H9 (cell line): ENCODE measurements at regions not wholly inside any gene's neighbourhood (a gene's known extent, or its start where the extent isn't known, plus 50 kb on each side); places are given as distances from the start of the nearest gene placed in this dataset.

Experiments
- DNase-seq: peaks from one replicate; pipeline ENCODE4 v3.0.0-alpha.2; 2017
- H2AFZ ChIP-seq: one replicate; pipeline ENCODE4 v1.6.1; 2013; ENCODE audit warnings: mild to moderate bottlenecking, low read length, control low read depth, moderate library complexity
- H2AK5ac ChIP-seq: 2 replicates; pipeline ENCODE4 v1.6.1; 2013; ENCODE audit warnings: low read length, control low read depth, mixed read lengths; ENCODE audit not compliant: insufficient read length
- H2BK120ac ChIP-seq: one replicate; pipeline ENCODE4 v1.6.1; 2013; ENCODE audit warnings: low read depth, mild to moderate bottlenecking, low read length, control low read depth, inconsistent platforms; ENCODE audit not compliant: poor library complexity, severe bottlenecking
- H2BK12ac ChIP-seq: 2 replicates; pipeline ENCODE4 v1.6.1; 2013; ENCODE audit warnings: low read length, control low read depth, mixed read lengths, low read depth; ENCODE audit not compliant: insufficient read length
- H2BK15ac ChIP-seq: 2 replicates; pipeline ENCODE4 v1.6.1; 2013; ENCODE audit warnings: low read depth, low read length, control low read depth
- H2BK20ac ChIP-seq: one replicate; pipeline ENCODE4 v1.6.1; 2013; ENCODE audit warnings: low read depth, mild to moderate bottlenecking, low read length, control low read depth, inconsistent platforms; ENCODE audit not compliant: poor library complexity, severe bottlenecking
- H2BK5ac ChIP-seq: 2 replicates; pipeline ENCODE4 v1.6.1; 2013; ENCODE audit warnings: low read length, control low read depth, mixed read lengths; ENCODE audit not compliant: insufficient read length
- H3K14ac ChIP-seq: 2 replicates; pipeline ENCODE4 v1.6.1; 2013; ENCODE audit warnings: low read length, control low read depth; ENCODE audit not compliant: insufficient read depth
- H3K18ac ChIP-seq: 2 replicates; pipeline ENCODE4 v1.6.1; 2013; ENCODE audit warnings: low read depth, mild to moderate bottlenecking, mixed read lengths, low read length, control low read depth; ENCODE audit not compliant: insufficient read length
- H3K23ac ChIP-seq: 2 replicates; pipeline ENCODE4 v1.6.1; 2013; ENCODE audit warnings: low read length, control low read depth, mixed read lengths, low read depth; ENCODE audit not compliant: insufficient read length
- H3K23me2 ChIP-seq: 2 replicates; pipeline ENCODE4 v1.6.1; 2013; ENCODE audit warnings: low read depth, mild to moderate bottlenecking, mixed read lengths, low read length, control low read depth; ENCODE audit not compliant: insufficient read length, poor library complexity, severe bottlenecking
- H3K27ac ChIP-seq: 2 replicates; pipeline ENCODE4 v1.5.1; 2013; ENCODE audit warnings: low read length, control low read depth, mixed read lengths, low read depth; ENCODE audit not compliant: insufficient read length
- H3K27me3 ChIP-seq: 2 replicates; pipeline ENCODE4 v1.6.1; 2013; ENCODE audit warnings: low read length, control low read depth, inconsistent platforms; ENCODE audit not compliant: insufficient read depth
- H3K4ac ChIP-seq: 2 replicates; pipeline ENCODE4 v1.6.1; 2013; ENCODE audit warnings: low read depth, mild to moderate bottlenecking, control low read depth, inconsistent platforms, low read length, moderate library complexity
- H3K4me1 ChIP-seq: 2 replicates; pipeline ENCODE4 v1.6.1; 2013; ENCODE audit warnings: low read length, control low read depth, inconsistent platforms; ENCODE audit not compliant: insufficient read depth
- H3K4me2 ChIP-seq: 2 replicates; pipeline ENCODE4 v1.6.1; 2013; ENCODE audit warnings: low read length, control low read depth, mixed read lengths; ENCODE audit not compliant: insufficient read length, insufficient read depth
- H3K56ac ChIP-seq: 2 replicates; pipeline ENCODE4 v1.6.1; 2013; ENCODE audit warnings: low read depth, mild to moderate bottlenecking, mixed read lengths, low read length, control low read depth; ENCODE audit not compliant: insufficient read length
- H3K79me1 ChIP-seq: 2 replicates; pipeline ENCODE4 v1.6.1; 2013; ENCODE audit warnings: low read depth, mild to moderate bottlenecking, moderate library complexity, low read length, control low read depth, inconsistent platforms; ENCODE audit not compliant: insufficient read depth, poor library complexity, severe bottlenecking
- H3K79me2 ChIP-seq: 2 replicates; pipeline ENCODE4 v1.6.1; 2013; ENCODE audit warnings: low read length, control low read depth, inconsistent platforms; ENCODE audit not compliant: insufficient read depth
- H3K9ac ChIP-seq: 2 replicates; pipeline ENCODE4 v1.6.1; 2013; ENCODE audit warnings: low read length, control low read depth, mixed read lengths; ENCODE audit not compliant: insufficient read length; ENCODE audit errors: extremely low read depth
- H3K9me3 ChIP-seq: one replicate; pipeline ENCODE4 v1.6.1; 2013; ENCODE audit warnings: low read depth, low read length, inconsistent platforms; ENCODE audit not compliant: control insufficient read depth
- H3T11ph ChIP-seq: one replicate; pipeline ENCODE4 v1.6.1; 2013; ENCODE audit warnings: mild to moderate bottlenecking, low read length, control low read depth, inconsistent platforms
- H4K20me1 ChIP-seq: one replicate; pipeline ENCODE4 v1.6.1; 2013; ENCODE audit not compliant: control insufficient read depth, insufficient read length, insufficient read depth
- H4K5ac ChIP-seq: 2 replicates; pipeline ENCODE4 v1.6.1; 2013; ENCODE audit warnings: low read depth, mild to moderate bottlenecking, mixed read lengths, low read length, control low read depth; ENCODE audit not compliant: insufficient read length
- H4K8ac ChIP-seq: replicated peaks from 2 replicates; pipeline ENCODE4 v1.6.1; 2013; ENCODE audit warnings: low read length, control low read depth, mixed read lengths, low read depth; ENCODE audit not compliant: insufficient read length
- H4K91ac ChIP-seq: 2 replicates; pipeline ENCODE4 v1.6.1; 2013; ENCODE audit warnings: low read depth, mild to moderate bottlenecking, moderate library complexity, mixed read lengths, low read length, control low read depth; ENCODE audit not compliant: insufficient read length
- H3K27ac Mint-ChIP-seq, 3 experiments: 2 replicates in 2 of 3; 3 replicates in 1 of 3; pipeline ENCODE4 v1.8.0; 2020 to 2021; ENCODE audit warnings: mixed read lengths in 3 of 3, mild to moderate bottlenecking in 1 of 3, moderate library complexity in 1 of 3
- H3K27me3 Mint-ChIP-seq: 2 replicates; pipeline ENCODE4 v1.8.0; 2021; ENCODE audit warnings: low read depth, mild to moderate bottlenecking, moderate library complexity, mixed read lengths
- H3K36me3 Mint-ChIP-seq, 3 experiments: 2 replicates in 2 of 3; 3 replicates in 1 of 3; pipeline ENCODE4 v1.8.0; 2020 to 2021; ENCODE audit warnings: low read depth in 3 of 3, mixed read lengths in 3 of 3; ENCODE audit not compliant: insufficient read depth in 1 of 3
- H3K4me1 Mint-ChIP-seq, 2 experiments: 2 replicates each; pipeline ENCODE4 v1.8.0; 2020; ENCODE audit warnings: mixed read lengths in 2 of 2
- H3K4me3 Mint-ChIP-seq, 2 experiments: 2 replicates in 1 of 2; 3 replicates in 1 of 2; pipeline ENCODE4 v1.8.0; 2020 to 2021; ENCODE audit warnings: mild to moderate bottlenecking in 2 of 2, mixed read lengths in 2 of 2, moderate library complexity in 1 of 2
- H3K9me3 Mint-ChIP-seq, 2 experiments: 2 replicates in 1 of 2; 3 replicates in 1 of 2; pipeline ENCODE4 v1.8.0; 2020; ENCODE audit warnings: mild to moderate bottlenecking in 2 of 2, mixed read lengths in 2 of 2, moderate library complexity in 1 of 2
- WGBS: extraction: QIAGEN DNeasy Blood & Tissue Kit; methylation state at CpG from one replicate; pipeline ENCODE4 v1.1.7; 2013; ENCODE audit warnings: missing lambda C conversion rate, low lambda C conversion rate, mixed read lengths; ENCODE audit not compliant: insufficient read length; ENCODE audit errors: extremely low coverage; 5-methylcytosine and 5-hydroxymethylcytosine counted together
- TF ChIP-seq, protein P1 (sequence below): fragments of 200-600 bp; sonication (generic); conservative IDR thresholded peaks from 3 replicates; pipeline ENCODE4 v1.8.0; 2021; ENCODE audit warnings: antibody characterized with exemption, mild to moderate bottlenecking

DNA sequence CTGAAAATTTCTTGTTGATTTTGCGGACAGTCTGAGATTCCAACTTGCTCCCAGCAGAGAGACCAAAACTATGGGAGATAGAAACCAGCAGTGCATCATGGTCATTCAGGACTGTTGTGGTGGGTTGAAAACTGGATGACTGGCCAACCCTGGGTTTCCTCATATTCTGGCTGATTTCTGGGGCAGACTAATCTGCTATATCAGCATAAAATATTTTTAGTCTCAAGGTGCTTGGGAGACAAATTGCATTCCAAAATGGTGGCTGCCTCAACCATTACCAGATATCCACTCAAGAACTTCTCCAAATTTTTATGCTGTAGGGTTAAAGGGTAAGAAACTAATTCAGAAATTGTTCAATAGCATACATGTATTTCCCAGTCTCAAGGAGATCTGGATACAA, 434.0 kb downstream of the BRINP3 start:
- Histone ChIP-seq H3K9ac (no peak overlapping the region), H3K79me1 (no peaks in the 10 kb centered on the region), H3K4ac (no peak overlapping the region), H3K79me2 (no peaks in the 10 kb centered on the region), H3K23me2 (no peaks in the 10 kb centered on the region), H3K56ac (no peak overlapping the region), H3T11ph (no peak overlapping the region), H4K91ac (no peak overlapping the region), H4K20me1 (no peaks in the 10 kb centered on the region), H2BK5ac (no peak overlapping the region), H2BK120ac (no peak overlapping the region), H2BK12ac (no peak overlapping the region), H3K4me2 (no peak overlapping the region), H2AFZ (no peak overlapping the region), H3K9me3 (no peaks in the 10 kb centered on the region), H3K4me1 (no peaks in the 10 kb centered on the region; the same call in 1 of the 2 replicates), H2AK5ac (no peak overlapping the region), H3K18ac (no peak overlapping the region), H3K23ac (no peak overlapping the region), H2BK20ac (no peak overlapping the region), H2BK15ac (no peak overlapping the region), H4K5ac (no peak overlapping the region), H3K14ac (no peak overlapping the region), H4K8ac (no peak overlapping the region), H3K27me3 (no peaks in the 10 kb centered on the region), H3K27ac (no peak overlapping the region)
- Mint-ChIP-seq H3K27ac (no peak overlapping the region; a peak in 1 of 7 replicates), H3K4me1 (peaks cover 4 to 6% of the 10 kb centered on the region in 2 experiments; a peak in 2 of 4 replicates), H3K4me3 (no peak overlapping the region), H3K36me3 (peaks cover 0 to 2% (median 0%) of the 10 kb centered on the region in 3 experiments; a peak in 1 of 7 replicates), H3K9me3 (no peaks in the 10 kb centered on the region; a peak in 1 of 5 replicates), H3K27me3 (no peaks in the 10 kb centered on the region)
- DNase-seq = no peak
- WGBS = no CpG with 5 or more reads among the region's 1 CpG
- TF ChIP-seq, protein P1, sequence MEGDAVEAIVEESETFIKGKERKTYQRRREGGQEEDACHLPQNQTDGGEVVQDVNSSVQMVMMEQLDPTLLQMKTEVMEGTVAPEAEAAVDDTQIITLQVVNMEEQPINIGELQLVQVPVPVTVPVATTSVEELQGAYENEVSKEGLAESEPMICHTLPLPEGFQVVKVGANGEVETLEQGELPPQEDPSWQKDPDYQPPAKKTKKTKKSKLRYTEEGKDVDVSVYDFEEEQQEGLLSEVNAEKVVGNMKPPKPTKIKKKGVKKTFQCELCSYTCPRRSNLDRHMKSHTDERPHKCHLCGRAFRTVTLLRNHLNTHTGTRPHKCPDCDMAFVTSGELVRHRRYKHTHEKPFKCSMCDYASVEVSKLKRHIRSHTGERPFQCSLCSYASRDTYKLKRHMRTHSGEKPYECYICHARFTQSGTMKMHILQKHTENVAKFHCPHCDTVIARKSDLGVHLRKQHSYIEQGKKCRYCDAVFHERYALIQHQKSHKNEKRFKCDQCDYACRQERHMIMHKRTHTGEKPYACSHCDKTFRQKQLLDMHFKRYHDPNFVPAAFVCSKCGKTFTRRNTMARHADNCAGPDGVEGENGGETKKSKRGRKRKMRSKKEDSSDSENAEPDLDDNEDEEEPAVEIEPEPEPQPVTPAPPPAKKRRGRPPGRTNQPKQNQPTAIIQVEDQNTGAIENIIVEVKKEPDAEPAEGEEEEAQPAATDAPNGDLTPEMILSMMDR = no peak
